ENCODE measurements at regions not wholly inside any gene's neighbourhood (a gene's known extent, or its start where the extent isn't known, plus 50 kb on each side); places are given as distances from the start of the nearest gene placed in this dataset.

GRCh38 chr13:39186205-39186875 is 148.1 kb downstream of the NHLRC3 start:
- no peak for TF ChIP-seq CTCF (conservative IDR thresholded peaks at IDR 0.05; ENCODE audit: control insufficient read depth, insufficient read depth, low read depth, low read length)
- peak; percentile 20 for DNase-seq (ENCODE audit: low read depth)

DNA sequence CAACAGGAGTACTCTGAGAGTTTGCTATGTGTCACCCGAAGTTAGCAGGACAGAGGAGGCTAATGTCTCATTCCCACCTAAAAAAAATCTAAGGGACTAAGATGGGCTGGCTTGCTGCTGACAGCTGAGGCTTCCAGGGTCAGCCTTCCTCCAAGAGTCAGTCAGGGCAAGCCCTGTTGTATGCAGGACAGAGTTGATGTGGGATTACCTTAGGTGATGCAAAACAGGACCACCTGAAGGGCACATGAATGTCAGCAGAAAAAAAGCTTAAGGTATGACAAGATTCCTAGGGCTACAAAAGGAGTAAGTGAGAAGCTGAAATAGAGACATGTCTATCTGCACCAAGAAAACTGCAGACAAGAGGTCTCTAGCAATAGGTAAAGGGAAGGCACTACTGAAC is 151.5 kb downstream of the NHLRC3 start:
- DNase-seq (ENCODE audit: low read depth), result no peak
- H3K4me3 ChIP-seq (ENCODE audit: control insufficient read depth, low read depth, low read length), result no peak overlapping the region
- TF ChIP-seq CTCF (conservative IDR thresholded peaks at IDR 0.05; ENCODE audit: control insufficient read depth, insufficient read depth, low read depth, low read length), result no peak

More at GRCh38 chr13:39186205-39186875, 148.1 kb downstream of the NHLRC3 start:
- no peak overlapping the region for H3K4me3 ChIP-seq (ENCODE audit: control insufficient read depth, low read depth, low read length)

DNA sequence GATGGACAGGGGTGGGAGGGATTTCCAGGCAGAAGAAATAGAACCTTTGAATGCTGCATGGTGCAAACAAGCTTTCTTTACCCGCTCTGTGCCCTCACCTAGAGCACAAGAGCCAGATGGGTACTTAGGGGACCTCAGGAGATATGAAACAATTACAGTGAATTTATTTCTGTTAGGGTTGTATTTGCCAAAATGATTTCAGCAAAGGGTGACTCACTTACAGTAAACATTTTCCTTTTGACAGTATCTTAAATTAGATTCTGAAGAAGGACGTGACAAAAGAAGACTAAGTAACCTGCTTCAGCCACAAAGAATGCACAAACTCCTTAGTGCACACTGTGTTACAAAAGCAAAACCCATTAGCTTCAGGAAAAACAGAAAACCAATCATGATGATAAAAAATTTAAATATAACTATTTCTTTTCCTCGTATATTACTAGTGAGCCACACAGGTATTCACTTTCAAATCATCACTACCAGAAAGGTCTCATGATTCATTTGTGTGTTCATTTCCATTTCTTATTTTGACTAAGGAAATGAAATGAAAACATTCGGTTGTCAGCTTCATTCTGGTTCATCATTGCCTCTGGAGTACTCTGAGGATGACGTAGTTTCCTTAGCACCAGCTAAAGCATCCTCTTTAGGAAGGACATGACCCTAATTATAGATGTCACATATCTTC is 158.8 kb downstream of the NHLRC3 start:
- no peak for TF ChIP-seq CTCF (conservative IDR thresholded peaks at IDR 0.05; ENCODE audit: control insufficient read depth, insufficient read depth, low read depth, low read length)
- H3K4me3 ChIP-seq (ENCODE audit: control insufficient read depth, low read depth, low read length), result no peak overlapping the region
- DNase-seq (ENCODE audit: low read depth), result no peak

DNA sequence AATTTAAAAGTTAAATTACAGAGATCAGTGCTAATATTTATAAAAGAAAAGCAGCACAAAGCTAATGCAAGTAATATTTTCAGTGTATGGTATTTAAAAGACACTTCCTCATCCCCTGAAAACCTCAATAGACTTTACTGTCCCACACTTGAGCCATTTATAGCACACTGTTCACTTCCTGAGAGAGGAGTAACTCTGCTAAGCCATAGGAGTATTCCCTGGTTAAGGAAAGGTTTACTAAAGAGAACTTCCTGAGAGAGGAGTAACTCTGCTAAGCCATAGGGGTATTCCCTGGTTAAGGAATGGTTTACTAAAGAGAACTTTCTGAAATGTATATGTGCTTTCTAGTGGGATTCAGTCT is 159.4 kb downstream of the NHLRC3 start:
- no peak overlapping the region for H3K4me3 ChIP-seq (ENCODE audit: control insufficient read depth, low read depth, low read length)
- no peak for TF ChIP-seq CTCF (conservative IDR thresholded peaks at IDR 0.05; ENCODE audit: control insufficient read depth, insufficient read depth, low read depth, low read length)
- DNase-seq (ENCODE audit: low read depth), result no peak

DNA sequence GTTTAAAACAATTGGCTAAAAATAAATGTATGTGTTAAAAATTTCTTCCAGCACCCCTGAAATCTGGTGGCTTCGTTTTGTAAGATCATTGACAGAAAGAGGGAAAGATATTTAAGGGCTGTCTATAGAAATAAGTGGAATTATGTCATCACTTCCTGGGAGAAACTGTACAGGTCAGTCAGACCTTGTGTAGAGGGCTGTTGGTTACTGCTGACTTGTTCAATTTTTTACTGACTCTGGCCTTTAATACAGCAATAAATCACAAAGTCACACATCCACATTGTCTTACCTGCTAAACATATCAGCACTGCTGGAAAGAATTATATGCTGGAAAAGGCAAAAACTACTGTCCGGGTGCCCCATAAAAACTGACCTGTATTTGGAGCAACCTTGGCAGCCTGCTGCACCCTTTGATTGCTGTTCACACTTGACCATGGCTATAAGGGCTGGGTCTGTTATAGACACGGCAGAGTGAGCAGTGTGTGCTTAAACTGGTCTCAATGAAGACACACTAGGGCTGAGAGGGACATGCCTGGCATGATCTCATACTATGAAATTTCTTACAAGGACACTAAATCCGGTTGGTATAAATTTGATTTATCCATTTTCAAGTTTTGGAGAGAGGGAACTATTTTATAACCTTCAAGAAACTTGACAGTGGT is 162.1 kb downstream of the NHLRC3 start:
- TF ChIP-seq CTCF (conservative IDR thresholded peaks at IDR 0.05; ENCODE audit: control insufficient read depth, insufficient read depth, low read depth, low read length), result no peak
- no peak overlapping the region for H3K4me3 ChIP-seq (ENCODE audit: control insufficient read depth, low read depth, low read length)
- no peak for DNase-seq (ENCODE audit: low read depth)

DNA sequence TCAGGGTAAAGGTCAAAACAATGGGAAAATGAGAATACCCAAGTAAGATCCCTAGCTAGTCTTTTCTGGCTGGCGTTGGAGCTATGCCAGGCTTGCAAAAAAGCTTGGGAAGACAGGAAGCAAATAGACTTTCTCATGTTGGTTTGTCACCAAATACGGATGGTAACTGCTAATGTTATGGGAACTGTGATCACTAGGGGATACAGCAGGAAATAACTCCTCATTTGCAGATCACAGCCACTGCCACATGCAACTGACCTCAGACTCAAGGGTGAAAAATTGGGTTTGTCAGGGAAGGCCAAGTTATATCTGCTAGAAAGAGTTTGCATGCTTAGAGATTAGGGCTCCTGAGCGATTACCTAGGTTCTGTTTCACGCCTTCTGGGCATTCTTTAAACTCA is 162.9 kb downstream of the NHLRC3 start:
- no peak for DNase-seq (ENCODE audit: low read depth)
- no peak overlapping the region for H3K4me3 ChIP-seq (ENCODE audit: control insufficient read depth, low read depth, low read length)
- TF ChIP-seq CTCF (conservative IDR thresholded peaks at IDR 0.05; ENCODE audit: control insufficient read depth, insufficient read depth, low read depth, low read length), result no peak
